Glutamatergic neuron (in vitro differentiated cells): ENCODE measurements at regions not wholly inside any gene's neighbourhood (a gene's known extent, or its start where the extent isn't known, plus 50 kb on each side); places are given as distances from the start of the nearest gene placed in this dataset.
A peak's percentile ranks its signal among the peaks of the same experiment; 100 is the strongest.

Experiments used
- DNase-seq: peaks from one replicate; pipeline ENCODE4 v3.0.0; 2022
- H3K27ac Mint-ChIP-seq: one replicate; pipeline ENCODE4 v1.8.0; 2020; ENCODE audit warnings: mild to moderate bottlenecking, mixed read lengths, inconsistent platforms; ENCODE audit not compliant: unreplicated experiment
- H3K27me3 Mint-ChIP-seq: one replicate; pipeline ENCODE4 v1.8.0; 2020; ENCODE audit warnings: mild to moderate bottlenecking, moderate library complexity, mixed read lengths, inconsistent platforms; ENCODE audit not compliant: unreplicated experiment
- H3K36me3 Mint-ChIP-seq: one replicate; pipeline ENCODE4 v1.8.0; 2020; ENCODE audit warnings: mild to moderate bottlenecking, mixed read lengths, inconsistent platforms; ENCODE audit not compliant: unreplicated experiment
- H3K4me1 Mint-ChIP-seq: one replicate; pipeline ENCODE4 v1.8.0; 2020; ENCODE audit warnings: mild to moderate bottlenecking, low read depth, mixed read lengths, inconsistent platforms; ENCODE audit not compliant: unreplicated experiment
- H3K4me3 Mint-ChIP-seq: one replicate; pipeline ENCODE4 v1.8.0; 2020; ENCODE audit warnings: mild to moderate bottlenecking, mixed read lengths, inconsistent platforms; ENCODE audit not compliant: unreplicated experiment
- H3K9me3 Mint-ChIP-seq: one replicate; pipeline ENCODE4 v1.8.0; 2020; ENCODE audit warnings: mild to moderate bottlenecking, moderate library complexity, mixed read lengths, inconsistent platforms; ENCODE audit not compliant: unreplicated experiment
- TF ChIP-seq, protein P1 (sequence below): fragments of 200-600 bp; sonication (generic); IDR thresholded peaks from one replicate; pipeline ENCODE4 v1.5.0; 2021; ENCODE audit not compliant: partially characterized antibody, unreplicated experiment

DNA sequence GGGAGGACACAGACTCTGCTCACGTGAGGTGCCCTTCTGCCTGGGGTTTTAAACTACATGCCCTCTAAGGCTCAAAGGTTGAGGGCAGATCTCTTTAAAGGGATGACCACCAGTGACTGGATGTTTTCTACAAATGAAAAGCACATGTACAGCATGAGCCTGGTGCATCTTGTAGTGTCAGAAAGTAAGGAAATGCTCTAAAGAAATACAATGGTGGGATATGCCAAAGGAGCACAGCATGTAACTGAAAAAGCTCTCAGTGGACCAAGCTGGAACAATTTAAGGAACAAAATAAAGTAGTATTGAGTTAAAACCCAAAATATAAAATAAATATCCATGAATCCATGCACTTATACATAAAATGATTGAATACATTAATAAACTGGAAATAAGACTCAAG is 78.3 kb upstream of the SEMA6D start:
- H3K4me1 Mint-ChIP-seq, result peaks cover 58% of the 10 kb centered on the region
- H3K9me3 Mint-ChIP-seq, result peaks cover 18% of the 10 kb centered on the region
- no peak for DNase-seq
- peaks cover 2% of the 10 kb centered on the region for H3K27me3 Mint-ChIP-seq
- peak overlapping the region; percentile 77 for H3K4me3 Mint-ChIP-seq
- no peaks in the 10 kb centered on the region for H3K36me3 Mint-ChIP-seq
- peak overlapping the region; percentile 91 for H3K27ac Mint-ChIP-seq
- TF ChIP-seq, protein P1, sequence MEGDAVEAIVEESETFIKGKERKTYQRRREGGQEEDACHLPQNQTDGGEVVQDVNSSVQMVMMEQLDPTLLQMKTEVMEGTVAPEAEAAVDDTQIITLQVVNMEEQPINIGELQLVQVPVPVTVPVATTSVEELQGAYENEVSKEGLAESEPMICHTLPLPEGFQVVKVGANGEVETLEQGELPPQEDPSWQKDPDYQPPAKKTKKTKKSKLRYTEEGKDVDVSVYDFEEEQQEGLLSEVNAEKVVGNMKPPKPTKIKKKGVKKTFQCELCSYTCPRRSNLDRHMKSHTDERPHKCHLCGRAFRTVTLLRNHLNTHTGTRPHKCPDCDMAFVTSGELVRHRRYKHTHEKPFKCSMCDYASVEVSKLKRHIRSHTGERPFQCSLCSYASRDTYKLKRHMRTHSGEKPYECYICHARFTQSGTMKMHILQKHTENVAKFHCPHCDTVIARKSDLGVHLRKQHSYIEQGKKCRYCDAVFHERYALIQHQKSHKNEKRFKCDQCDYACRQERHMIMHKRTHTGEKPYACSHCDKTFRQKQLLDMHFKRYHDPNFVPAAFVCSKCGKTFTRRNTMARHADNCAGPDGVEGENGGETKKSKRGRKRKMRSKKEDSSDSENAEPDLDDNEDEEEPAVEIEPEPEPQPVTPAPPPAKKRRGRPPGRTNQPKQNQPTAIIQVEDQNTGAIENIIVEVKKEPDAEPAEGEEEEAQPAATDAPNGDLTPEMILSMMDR, result no peak

- H3K4me3 Mint-ChIP-seq, result no peak overlapping the region
- TF ChIP-seq, protein P1, result no peak
- peaks cover 17% of the 10 kb centered on the region for H3K9me3 Mint-ChIP-seq
- H3K27ac Mint-ChIP-seq, result no peak overlapping the region
- H3K27me3 Mint-ChIP-seq, result peaks cover 2% of the 10 kb centered on the region
- peaks cover 66% of the 10 kb centered on the region for H3K4me1 Mint-ChIP-seq
- H3K36me3 Mint-ChIP-seq, result no peaks in the 10 kb centered on the region
- DNase-seq, result no peak
These were observed 77.2 kb upstream of the SEMA6D start for GRCh38 chr15:47640079-47640478.

- Mint-ChIP-seq H3K36me3 (no peaks in the 10 kb centered on the region), H3K27ac (no peak overlapping the region), H3K27me3 (peaks cover 3% of the 10 kb centered on the region), H3K9me3 (peaks cover 17% of the 10 kb centered on the region), H3K4me3 (no peak overlapping the region), H3K4me1 (peaks cover 70% of the 10 kb centered on the region)
- DNase-seq, result no peak
- TF ChIP-seq, protein P1, result no peak
These were observed 76.4 kb upstream of the SEMA6D start for GRCh38 chr15:47640901-47641300.

DNA sequence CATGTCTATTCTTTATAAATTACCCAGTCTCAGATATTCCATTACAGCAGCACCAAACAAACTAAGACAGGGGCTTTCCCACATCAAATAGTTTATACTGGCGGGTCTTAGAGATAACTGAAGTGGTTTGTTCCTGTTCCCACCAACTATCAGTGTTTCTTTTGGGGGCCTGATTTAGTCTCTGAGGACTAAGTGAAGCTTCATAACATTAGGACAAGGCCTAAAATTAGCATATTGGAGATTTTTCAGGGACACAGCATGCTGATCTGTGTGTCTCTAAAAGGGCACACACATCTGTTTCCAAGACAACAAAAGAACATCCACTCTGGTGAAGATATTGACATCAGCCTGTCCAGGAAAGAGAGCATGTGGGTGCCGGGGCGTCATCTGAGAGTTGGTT is 72.6 kb upstream of the SEMA6D start:
- H3K36me3 Mint-ChIP-seq, result no peaks in the 10 kb centered on the region
- no peak for DNase-seq
- TF ChIP-seq, protein P1, result no peak
- no peak overlapping the region for H3K4me3 Mint-ChIP-seq
- H3K27me3 Mint-ChIP-seq, result peaks cover 7% of the 10 kb centered on the region
- H3K9me3 Mint-ChIP-seq, result peaks cover 5% of the 10 kb centered on the region
- H3K4me1 Mint-ChIP-seq, result peaks cover 60% of the 10 kb centered on the region
- H3K27ac Mint-ChIP-seq, result peak overlapping the region; percentile 2

GRCh38 chr15:47650564-47650963 is 66.7 kb upstream of the SEMA6D start:
- no peaks in the 10 kb centered on the region for H3K36me3 Mint-ChIP-seq
- no peak overlapping the region for H3K4me3 Mint-ChIP-seq
- H3K27ac Mint-ChIP-seq, result no peak overlapping the region
- TF ChIP-seq, protein P1, result no peak
- H3K4me1 Mint-ChIP-seq, result peaks cover 62% of the 10 kb centered on the region
- peaks cover 10% of the 10 kb centered on the region for H3K27me3 Mint-ChIP-seq
- H3K9me3 Mint-ChIP-seq, result peaks cover 3% of the 10 kb centered on the region
- DNase-seq, result no peak
